ENCODE measurements at regions not wholly inside any gene's neighbourhood (a gene's known extent, or its start where the extent isn't known, plus 50 kb on each side); places are given as distances from the start of the nearest gene placed in this dataset.

DNA sequence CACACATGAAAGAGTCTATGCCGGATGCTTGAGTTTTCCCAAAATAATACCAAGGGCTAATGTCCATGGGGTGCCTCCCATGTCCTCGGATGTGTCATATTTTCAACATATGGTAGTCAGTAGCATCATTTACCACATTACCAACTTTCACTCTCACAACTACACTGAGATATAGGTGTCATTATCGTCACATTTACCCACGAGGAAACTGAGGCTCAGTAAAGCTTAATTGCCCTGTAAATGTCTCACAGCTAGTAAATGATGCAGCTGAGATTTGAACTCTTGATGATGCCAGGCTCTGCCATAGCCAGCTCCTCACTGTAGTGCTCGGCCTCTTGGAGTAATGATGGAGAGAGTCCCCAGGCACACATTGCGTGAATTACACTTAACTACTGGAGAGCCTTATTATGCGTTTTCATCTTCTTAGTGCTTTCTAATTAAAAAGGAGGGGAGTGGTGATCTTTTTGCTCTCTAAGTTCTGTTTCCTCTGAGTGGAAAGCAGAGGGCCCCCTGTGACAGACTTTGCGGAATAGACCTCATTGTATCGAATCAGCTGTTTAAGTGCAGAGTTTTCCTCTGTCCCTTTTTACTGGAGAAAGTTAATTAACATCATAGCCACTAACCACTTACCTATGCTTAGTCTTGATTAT, 142.0 kb upstream of the SLCO3A1 start:
- in situ Hi-C loops (cut with MboI) (no loop called here), intact Hi-C loops (cut with micrococcal nuclease) (no loop called here)
- H3K4me2 ChIP-seq (ENCODE audit: insufficient read depth, low read length): no peak overlapping the region
- 0% methylated on average over 9 of the region's 9 CpGs for WGBS (ENCODE audit: insufficient coverage, low coverage, missing lambda C conversion rate)
- TF ChIP-seq ELF4 (CRISPR knock-in tag; IDR thresholded peaks at IDR 0.05) (no peak), PHB2 (IDR thresholded peaks at IDR 0.05; ENCODE audit: low read depth) (no peak), ZC3H8 (IDR thresholded peaks at IDR 0.05) (no peak), SAFB (IDR thresholded peaks at IDR 0.05; ENCODE audit: borderline replicate concordance, low read depth, low read length) (no peak), TEAD4 (IDR thresholded peaks at IDR 0.05; ENCODE audit: low read length) (no peak), TEAD4 (CRISPR knock-in tag; IDR thresholded peaks at IDR 0.05; ENCODE audit: borderline replicate concordance) (no peak), SMAD4 (CRISPR knock-in tag; conservative IDR thresholded peaks at IDR 0.05) (no peak), CREB3 (tag; conservative IDR thresholded peaks at IDR 0.05; ENCODE audit: low read depth) (no peak), FOXP1 (CRISPR knock-in tag; IDR thresholded peaks at IDR 0.05) (no peak), TFE3 (CRISPR knock-in tag; IDR thresholded peaks at IDR 0.05) (no peak), ETV1 (tag; conservative IDR thresholded peaks at IDR 0.05; ENCODE audit: low read depth) (no peak), ZNF140 (CRISPR knock-in tag; IDR thresholded peaks at IDR 0.05) (no peak), KDM5B (IDR thresholded peaks at IDR 0.05; ENCODE audit: insufficient replicate concordance, low read depth, low read length) (no peak), MCM7 (IDR thresholded peaks at IDR 0.05) (no peak), ERF (CRISPR knock-in tag; IDR thresholded peaks at IDR 0.05) (no peak), HMGXB4 (CRISPR knock-in tag; IDR thresholded peaks at IDR 0.05) (no peak)
- TF ChIP-seq, protein P1, sequence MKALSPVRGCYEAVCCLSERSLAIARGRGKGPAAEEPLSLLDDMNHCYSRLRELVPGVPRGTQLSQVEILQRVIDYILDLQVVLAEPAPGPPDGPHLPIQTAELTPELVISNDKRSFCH (CRISPR knock-in tag; IDR thresholded peaks at IDR 0.05): no peak
- TF ChIP-seq, protein P1 (tag; IDR thresholded peaks at IDR 0.05): no peak
- H3K4me1 ChIP-seq (replicated peaks in 1 of 2; ENCODE audit: control insufficient read depth in 2 of 2, insufficient read depth in 2 of 2, low read length in 2 of 2): no peaks in the 10 kb centered on the region
- no peak overlapping the region for H3K27ac ChIP-seq (ENCODE audit: extremely low read depth, low read depth, low read length)
- H3K9me3 ChIP-seq (replicated peaks; ENCODE audit: control insufficient read depth, insufficient read depth, low read depth, low read length): no peaks in the 10 kb centered on the region
- no peak for ATAC-seq
- no peak overlapping the region for H2AFZ ChIP-seq (ENCODE audit: low read depth, low read length)
- no peaks in the 10 kb centered on the region for H3K79me2 ChIP-seq (ENCODE audit: control insufficient read depth, insufficient read depth, low read length)
- no peaks in the 10 kb centered on the region for H3K9me1 ChIP-seq (ENCODE audit: control insufficient read depth, insufficient read depth, low read length)
- no peaks in the 10 kb centered on the region for H3K36me3 ChIP-seq (ENCODE audit: control insufficient read depth, insufficient read depth, low read length)
- H3K4me3 ChIP-seq: no peak overlapping the region
- no peaks in the 10 kb centered on the region for H4K20me1 ChIP-seq (replicated peaks; ENCODE audit: control insufficient read depth, insufficient read depth, low read length)
- ChIA-PET POLR2A (no interaction called here), CTCF (ENCODE audit: low intra/inter-chr PET ratio) (no interaction called here)
- FAIRE-seq: no peak
- H3K27me3 ChIP-seq (ENCODE audit: control insufficient read depth in 2 of 2, insufficient read depth in 2 of 2, low read length in 2 of 2): peaks cover 0 to 9% of the 10 kb centered on the region in 2 experiments; a peak in 2 of 5 replicates
- DNase-seq (ENCODE audit: extremely low read depth in 1 of 4, low spot score in 3 of 4): no peak
- H3K9ac ChIP-seq (ENCODE audit: insufficient read depth in 1 of 2, low read depth in 2 of 2, low read length in 2 of 2): no peak overlapping the region
- no TSS peak for BruUV-seq (replicated peaks)
